GM19438 (cell line): ENCODE measurements at regions not wholly inside any gene's neighbourhood (a gene's known extent, or its start where the extent isn't known, plus 50 kb on each side); places are given as distances from the start of the nearest gene placed in this dataset.
"Not testable (repeated sequence)": the region's sequence is repeated elsewhere in the genome, so short reads cannot be mapped to it uniquely, and the experiment has no call there.

Experiments
- ATAC-seq: cut with Tn5 transposase; IDR thresholded peaks from one replicate; pipeline ENCODE4 v1.9.1; 2021; ENCODE audit warnings: low read depth; ENCODE audit not compliant: unreplicated experiment

GRCh38 chr1:172795741-172796140 lies 136.8 kb downstream of the FASLG start:
- ATAC-seq, result no peak

GRCh38 chr1:172799804-172800203 lies 140.9 kb downstream of the FASLG start:
- not testable (repeated sequence) for ATAC-seq

GRCh38 chr1:172801771-172802322 lies 142.9 kb downstream of the FASLG start:
- no peak for ATAC-seq

- ATAC-seq, result no peak
Observed at GRCh38 chr1:172809750-172810149, 150.8 kb downstream of the FASLG start.

- no peak for ATAC-seq
Observed at GRCh38 chr1:172810480-172811175, 151.7 kb downstream of the FASLG start.

GRCh38 chr1:172811694-172812093 lies 152.8 kb downstream of the FASLG start:
- ATAC-seq, result no peak

- no peak for ATAC-seq
Observed at GRCh38 chr1:172812118-172812517, 153.2 kb downstream of the FASLG start.

GRCh38 chr1:172813330-172813729 lies 154.4 kb downstream of the FASLG start:
- ATAC-seq, result no peak

GRCh38 chr1:172814428-172814827 lies 155.5 kb downstream of the FASLG start:
- ATAC-seq, result no peak

GRCh38 chr1:172815740-172816139 lies 156.8 kb downstream of the FASLG start:
- no peak for ATAC-seq

- peak; percentile 95 for ATAC-seq
Observed at GRCh38 chr1:172818841-172819527, 160.1 kb downstream of the FASLG start.

GRCh38 chr1:172820475-172821158 lies 161.7 kb downstream of the FASLG start:
- no peak for ATAC-seq

- ATAC-seq, result no peak
Observed at GRCh38 chr1:172821609-172822274, 162.8 kb downstream of the FASLG start.

GRCh38 chr1:172822886-172823285 lies 164.0 kb downstream of the FASLG start:
- no peak for ATAC-seq

GRCh38 chr1:172823534-172823933 lies 164.6 kb downstream of the FASLG start:
- ATAC-seq, result no peak

GRCh38 chr1:172824209-172824608 lies 165.3 kb downstream of the FASLG start:
- no peak for ATAC-seq

GRCh38 chr1:172826096-172826741 lies 167.3 kb downstream of the FASLG start:
- no peak for ATAC-seq

GRCh38 chr1:172827301-172827700 lies 168.4 kb downstream of the FASLG start:
- no peak for ATAC-seq

- no peak for ATAC-seq
Observed at GRCh38 chr1:172827841-172828240, 168.9 kb downstream of the FASLG start.

- no peak for ATAC-seq
Observed at GRCh38 chr1:172832006-172832725, 173.3 kb downstream of the FASLG start.
